ENCODE measurements at regions not wholly inside any gene's neighbourhood (a gene's known extent, or its start where the extent isn't known, plus 50 kb on each side); places are given as distances from the start of the nearest gene placed in this dataset.

DNA sequence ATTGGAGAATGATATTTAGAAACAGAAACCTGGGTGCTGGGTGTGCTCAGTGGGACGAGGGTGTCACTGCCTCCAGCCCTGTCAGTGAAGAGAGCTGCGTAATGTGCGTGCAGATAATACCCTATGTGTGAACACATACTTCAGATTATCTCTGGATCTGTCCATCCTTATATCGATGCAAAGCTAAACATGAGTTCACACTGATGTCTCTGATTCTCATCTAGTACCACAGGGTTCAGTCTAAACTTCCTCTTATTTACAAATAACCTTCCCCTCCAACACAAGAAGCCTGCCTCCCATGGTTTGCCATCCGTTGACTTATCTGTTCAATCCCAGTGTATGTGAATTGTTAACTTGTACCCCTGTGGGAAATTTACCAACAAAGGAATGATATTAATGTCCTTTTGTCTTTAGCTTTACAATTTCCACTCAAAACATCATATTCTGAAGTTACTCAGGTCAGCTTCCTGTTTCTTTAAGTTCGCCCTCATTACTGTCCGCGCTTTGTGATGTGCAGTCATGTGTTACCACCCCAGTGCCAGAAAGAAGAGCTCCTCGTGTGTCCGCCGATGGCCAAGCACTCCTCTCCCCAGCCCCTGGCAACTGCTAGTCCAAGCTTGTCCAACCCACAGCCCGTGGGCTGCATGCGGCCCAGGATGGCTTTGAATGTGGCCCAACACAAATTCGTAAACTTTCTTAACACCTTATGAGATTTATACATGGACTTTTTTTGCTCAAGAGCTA lies 108.2 kb downstream of the RTP5 start:
- peaks cover 0 to 12% (median 0%) of the 10 kb centered on the region in 3 donors for H3K36me3 ChIP-seq
- 94 to 96% methylated on average over 14 of the region's 14 CpGs for WGBS, 2 donors
- no peak for DNase-seq (ENCODE audit: low spot score in 2 of 2)
- H3K27ac ChIP-seq: no peak overlapping the region
- peaks cover 0 to 6% (median 0%) of the 10 kb centered on the region in 4 donors for H3K9me3 ChIP-seq
- no peaks in the 10 kb centered on the region for H3K4me1 ChIP-seq
- H3K4me3 ChIP-seq: no peak overlapping the region
- TF ChIP-seq, protein P1, sequence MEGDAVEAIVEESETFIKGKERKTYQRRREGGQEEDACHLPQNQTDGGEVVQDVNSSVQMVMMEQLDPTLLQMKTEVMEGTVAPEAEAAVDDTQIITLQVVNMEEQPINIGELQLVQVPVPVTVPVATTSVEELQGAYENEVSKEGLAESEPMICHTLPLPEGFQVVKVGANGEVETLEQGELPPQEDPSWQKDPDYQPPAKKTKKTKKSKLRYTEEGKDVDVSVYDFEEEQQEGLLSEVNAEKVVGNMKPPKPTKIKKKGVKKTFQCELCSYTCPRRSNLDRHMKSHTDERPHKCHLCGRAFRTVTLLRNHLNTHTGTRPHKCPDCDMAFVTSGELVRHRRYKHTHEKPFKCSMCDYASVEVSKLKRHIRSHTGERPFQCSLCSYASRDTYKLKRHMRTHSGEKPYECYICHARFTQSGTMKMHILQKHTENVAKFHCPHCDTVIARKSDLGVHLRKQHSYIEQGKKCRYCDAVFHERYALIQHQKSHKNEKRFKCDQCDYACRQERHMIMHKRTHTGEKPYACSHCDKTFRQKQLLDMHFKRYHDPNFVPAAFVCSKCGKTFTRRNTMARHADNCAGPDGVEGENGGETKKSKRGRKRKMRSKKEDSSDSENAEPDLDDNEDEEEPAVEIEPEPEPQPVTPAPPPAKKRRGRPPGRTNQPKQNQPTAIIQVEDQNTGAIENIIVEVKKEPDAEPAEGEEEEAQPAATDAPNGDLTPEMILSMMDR (IDR thresholded peaks at IDR 0.05): no peak
- TF ChIP-seq POLR2A (IDR thresholded peaks at IDR 0.05) (no peak), EP300 (IDR thresholded peaks at IDR 0.05) (no peak)
- no peaks in the 10 kb centered on the region for H3K27me3 ChIP-seq

DNA sequence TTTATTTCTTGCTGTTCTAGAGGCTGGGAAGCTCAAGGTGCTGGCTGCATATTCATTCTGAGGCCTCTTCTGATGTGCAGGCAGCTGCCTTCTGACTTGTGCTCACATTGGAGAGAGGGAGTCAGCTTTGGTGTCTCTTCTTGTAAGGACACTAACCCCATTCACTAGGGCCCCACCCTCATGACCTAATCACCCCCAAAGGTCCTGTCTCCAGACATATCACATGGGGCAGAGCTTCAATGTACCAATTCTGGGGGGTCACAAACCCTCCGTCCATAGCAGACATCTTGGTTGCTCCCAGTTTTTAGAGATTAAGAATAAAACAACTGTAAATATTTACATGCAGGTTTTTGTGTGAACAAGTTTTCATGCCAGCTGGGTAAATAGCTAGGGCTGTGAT lies 109.1 kb downstream of the RTP5 start:
- Histone ChIP-seq H3K9me3 (peaks cover 0 to 6% (median 0%) of the 10 kb centered on the region in 4 donors), H3K27ac (no peak overlapping the region), H3K27me3 (no peaks in the 10 kb centered on the region), H3K4me3 (no peak overlapping the region), H3K4me1 (no peaks in the 10 kb centered on the region), H3K36me3 (peaks cover 0 to 10% (median 0%) of the 10 kb centered on the region in 3 donors)
- no peak for DNase-seq (ENCODE audit: low spot score in 2 of 2)
- TF ChIP-seq POLR2A (IDR thresholded peaks at IDR 0.05): no peak
- TF ChIP-seq, protein P1 (IDR thresholded peaks at IDR 0.05): no peak
- no peak for TF ChIP-seq EP300 (IDR thresholded peaks at IDR 0.05)
- 73 to 80% methylated on average over 1 of the region's 1 CpG for WGBS, 2 donors

DNA sequence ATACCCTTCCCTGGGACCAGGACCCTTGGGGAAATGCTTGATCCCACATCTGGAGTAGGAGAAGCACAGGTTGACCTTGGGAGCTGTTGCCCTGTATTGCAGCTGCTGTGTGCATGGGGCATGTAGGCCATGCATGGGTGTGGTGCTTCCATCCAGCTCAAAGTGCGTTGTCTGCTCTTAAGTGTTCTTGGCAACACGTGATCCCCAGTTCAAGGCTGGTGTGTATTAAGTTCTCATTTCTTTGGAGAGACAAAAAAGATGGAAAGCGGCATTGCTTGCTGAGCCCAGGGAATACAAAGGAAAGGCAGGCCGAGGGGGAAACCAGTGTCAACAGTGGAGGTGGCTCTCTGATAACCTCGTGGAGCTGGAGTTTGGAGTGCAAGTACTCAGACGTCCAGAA lies 110.7 kb downstream of the RTP5 start:
- DNase-seq (ENCODE audit: low spot score in 2 of 2): no peak
- Histone ChIP-seq H3K4me1 (no peaks in the 10 kb centered on the region), H3K9me3 (peaks cover 0 to 6% (median 0%) of the 10 kb centered on the region in 4 donors), H3K4me3 (no peak overlapping the region), H3K27ac (no peak overlapping the region), H3K27me3 (no peaks in the 10 kb centered on the region), H3K36me3 (peaks cover 0 to 10% (median 0%) of the 10 kb centered on the region in 3 donors)
- WGBS, 2 donors: 80 to 83% methylated on average over 6 of the region's 6 CpGs
- TF ChIP-seq EP300 (IDR thresholded peaks at IDR 0.05) (no peak), POLR2A (IDR thresholded peaks at IDR 0.05) (no peak)
- TF ChIP-seq, protein P1 (IDR thresholded peaks at IDR 0.05): no peak

DNA sequence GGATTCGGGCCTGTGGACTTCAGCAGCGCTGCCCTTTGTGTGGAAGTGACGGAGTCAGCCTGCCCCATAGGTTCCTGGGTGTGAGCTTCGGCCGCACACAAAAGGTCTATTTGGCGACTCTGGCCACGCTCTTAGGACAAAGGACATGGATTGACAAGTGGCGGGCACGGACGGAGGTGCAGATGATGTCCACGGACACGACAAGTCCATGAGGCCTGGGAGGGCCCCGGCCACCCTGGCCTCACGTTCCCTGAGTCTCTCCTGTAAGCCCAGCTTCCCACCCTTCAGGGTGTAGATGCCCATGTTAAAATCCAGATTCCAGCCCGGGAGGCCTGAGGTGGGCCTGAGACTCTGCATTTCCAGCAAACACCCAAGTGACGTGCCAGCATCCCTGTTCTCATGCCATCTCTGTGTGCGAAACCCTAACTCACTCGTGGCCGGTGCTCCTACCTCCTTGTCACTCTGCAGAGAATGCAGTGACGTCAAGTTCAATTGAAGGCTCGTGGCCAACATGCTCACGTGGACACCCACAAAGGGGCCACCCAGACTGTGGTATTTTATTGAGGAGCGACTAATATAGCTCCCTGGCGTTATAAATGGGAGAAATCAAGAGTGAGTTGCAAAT lies 111.7 kb downstream of the RTP5 start:
- no peaks in the 10 kb centered on the region for H3K27me3 ChIP-seq
- no peak overlapping the region for H3K4me3 ChIP-seq
- H3K36me3 ChIP-seq: peaks cover 0 to 10% (median 0%) of the 10 kb centered on the region in 3 donors
- WGBS, 2 donors: 87 to 90% methylated on average over 24 of the region's 24 CpGs
- no peak overlapping the region for H3K27ac ChIP-seq
- peaks cover 0 to 6% (median 0%) of the 10 kb centered on the region in 4 donors for H3K9me3 ChIP-seq
- TF ChIP-seq, protein P1 (IDR thresholded peaks at IDR 0.05): no peak
- TF ChIP-seq POLR2A (IDR thresholded peaks at IDR 0.05): no peak
- TF ChIP-seq EP300 (IDR thresholded peaks at IDR 0.05): no peak
- H3K4me1 ChIP-seq: no peaks in the 10 kb centered on the region
- no peak for DNase-seq (ENCODE audit: low spot score in 2 of 2)
